ENCODE measurements at regions not wholly inside any gene's neighbourhood (a gene's known extent, or its start where the extent isn't known, plus 50 kb on each side); places are given as distances from the start of the nearest gene placed in this dataset.

GRCh38 chr15:47609693-47610092 is 107.6 kb upstream of the SEMA6D start:
- Histone ChIP-seq H3K9ac (ENCODE audit: insufficient read depth, low read depth, low read length) (no peak overlapping the region), H3K27me3 (ENCODE audit: control insufficient read depth in 1 of 2, insufficient read depth in 2 of 2, low read length in 2 of 2) (no peaks in the 10 kb centered on the region), H2AFZ (ENCODE audit: low read length) (no peak overlapping the region), H3K4me1 (ENCODE audit: insufficient read depth, low read length) (no peaks in the 10 kb centered on the region), H4K20me1 (ENCODE audit: insufficient read depth, low read length) (no peaks in the 10 kb centered on the region), H3K79me2 (ENCODE audit: insufficient read depth, low read length) (no peaks in the 10 kb centered on the region), H3K4me2 (ENCODE audit: low read depth, low read length) (no peak overlapping the region), H3K27ac (ENCODE audit: extremely low read length, insufficient read depth, low read length) (no peak overlapping the region), H3K36me3 (replicated peaks in 1 of 2; ENCODE audit: control insufficient read depth in 1 of 2, insufficient read depth in 2 of 2, low read length in 2 of 2) (no peaks in the 10 kb centered on the region), H3K4me3 (replicated peaks in 1 of 3; ENCODE audit: insufficient read depth in 1 of 3, low read depth in 2 of 3, low read length in 3 of 3) (no peak overlapping the region), H3K9me3 (ENCODE audit: low read length) (peaks cover 24% of the 10 kb centered on the region; the same call in 1 of the 2 replicates)
- ATAC-seq (no peak), FAIRE-seq (no peak), DNase-seq (ENCODE audit: low spot score) (no peak)
- TF ChIP-seq DR1 (CRISPR knock-in tag; IDR thresholded peaks at IDR 0.05) (no peak), PPARG (CRISPR knock-in tag; conservative IDR thresholded peaks at IDR 0.05) (no peak), ZMYM4 (CRISPR knock-in tag; IDR thresholded peaks at IDR 0.05) (no peak), ZNF660 (CRISPR knock-in tag; IDR thresholded peaks at IDR 0.05; ENCODE audit: borderline replicate concordance, low read depth) (no peak), ZNF33B (CRISPR knock-in tag; IDR thresholded peaks at IDR 0.05) (no peak), FOXP1 (IDR thresholded peaks at IDR 0.05) (no peak), FOXP1 (CRISPR knock-in tag; IDR thresholded peaks at IDR 0.05) (no peak), U2AF1 (optimal IDR thresholded peaks at IDR 0.05; ENCODE audit: low read depth, low read length) (no peak), ZNF382 (CRISPR knock-in tag; IDR thresholded peaks at IDR 0.05; ENCODE audit: borderline replicate concordance) (no peak), TSC22D2 (CRISPR knock-in tag; IDR thresholded peaks at IDR 0.05; ENCODE audit: borderline replicate concordance) (no peak), NPAS2 (CRISPR knock-in tag; IDR thresholded peaks at IDR 0.05; ENCODE audit: borderline replicate concordance) (no peak), ZKSCAN1 (IDR thresholded peaks at IDR 0.05; ENCODE audit: low read length) (no peak), TFDP2 (CRISPR knock-in tag; IDR thresholded peaks at IDR 0.05) (no peak), ZGPAT (CRISPR knock-in tag; IDR thresholded peaks at IDR 0.05) (no peak), RFX1 (IDR thresholded peaks at IDR 0.05) (no peak)
- 32% methylated on average over 2 of the region's 2 CpGs for WGBS (ENCODE audit: low lambda C conversion rate)
- BruUV-seq (replicated peaks), result no TSS peak
- intact Hi-C loops (cut with micrococcal nuclease; ENCODE audit: unreplicated experiment) (no loop called here), in situ Hi-C loops (cut with HindIII; ENCODE audit: extremely low pct_ligation_motif_present, low pct_unique_long_range_greater_than_20kb) (no loop called here)
- ChIA-PET CTCF (ENCODE audit: low intra/inter-chr PET ratio, low total read pairs) (no interaction called here), POLR2A (no interaction called here)
